HCT116 (cell line): ENCODE measurements at regions not wholly inside any gene's neighbourhood (a gene's known extent, or its start where the extent isn't known, plus 50 kb on each side); places are given as distances from the start of the nearest gene placed in this dataset.

ENCODE experiments used
- ATAC-seq: fragments of 200-7000 bp; cut with Tn5 transposase; 2 replicates; pipeline ENCODE4 v1.9.1; 2020; ENCODE audit warnings: mild to moderate bottlenecking, moderate library complexity
- BruUV-seq: library from RNA; stranded (reverse); fragments of 400-500 nt; replicated peaks from 2 replicates; lab custom pipeline; 2021; lab: Mats Ljungman, UMichigan
- CTCF ChIA-PET: fragments of 300-600 bp; sonication (Branson Sonifier 250); formaldehyde crosslinking; loops from one replicate; lab custom pipeline; 2021; ENCODE audit warnings: antibody characterized with exemption; lab: Charles Lee
- POLR2A ChIA-PET: fragments of 300-600, 350-600 bp; sonication (Branson Sonifier 250); formaldehyde crosslinking; loops from one replicate; lab custom pipeline; 2021; ENCODE audit warnings: antibody characterized with exemption; lab: Charles Lee
- RAD21 ChIA-PET, 2 experiments: fragments of 300-600 bp; sonication (Branson Sonifier 250); formaldehyde crosslinking; loops; one replicate each; lab custom pipeline; 2023; ENCODE audit warnings: low total read pairs in 2 of 2; ENCODE audit not compliant: uncharacterized antibody in 2 of 2, unreplicated experiment in 2 of 2, low non-redundant PET in 1 of 2; lab: Charles Lee
- DNase-seq: peaks from one replicate; pipeline ENCODE4 v3.0.0-alpha.2; 2010; ENCODE audit warnings: low read depth, low spot score
- H2AFZ ChIP-seq: fragments of 200-600 bp; shearing (Covaris generic), sonication (generic); 2 replicates; pipeline ENCODE4 v1.6.1; 2017; ENCODE audit warnings: low read depth, mixed run types, mixed read lengths, antibody characterized with exemption, low read length; ENCODE audit not compliant: poor library complexity, severe bottlenecking
- H3K27ac ChIP-seq: 2 replicates; pipeline ENCODE4 v1.5.1; 2012; ENCODE audit warnings: low read depth, low read length
- H3K27me3 ChIP-seq: fragments of 200-600 bp; sonication (generic); 2 replicates; pipeline ENCODE4 v1.6.1; 2016; ENCODE audit warnings: mixed run types, low read length, mixed read lengths; ENCODE audit not compliant: insufficient read depth
- H3K36me3 ChIP-seq, 2 experiments: fragments of 200-500 bp in 1 of 2; fragments of 200-600 bp in 1 of 2; sonication (Bioruptor generic) in 1 of 2; sonication (generic) in 1 of 2; 2 replicates each; pipeline versions ENCODE4 v1.5.1 to v1.6.1; 2014 to 2016; ENCODE audit warnings: low read length in 2 of 2, inconsistent platforms in 1 of 2, mixed read lengths in 1 of 2, mixed run types in 1 of 2; ENCODE audit not compliant: insufficient read depth in 2 of 2, control insufficient read depth in 1 of 2
- H3K4me1 ChIP-seq, 2 experiments: fragments of 200-600 bp in 1 of 2; sonication (generic) in 1 of 2; 2 replicates each; pipeline versions ENCODE4 v1.5.1 to v1.6.1; 2012 to 2017; ENCODE audit warnings: low read length in 2 of 2, inconsistent platforms in 1 of 2, mild to moderate bottlenecking in 1 of 2, mixed read lengths in 1 of 2, mixed run types in 1 of 2, moderate library complexity in 1 of 2; ENCODE audit not compliant: insufficient read depth in 2 of 2, control insufficient read depth in 1 of 2
- H3K4me2 ChIP-seq: fragments of 200-600 bp; sonication (generic); 2 replicates; pipeline ENCODE4 v1.6.1; 2017; ENCODE audit warnings: mixed run types, low read length, mixed read lengths
- H3K4me3 ChIP-seq, 2 experiments: fragments of 200-600 bp in 1 of 2; sonication (generic) in 1 of 2; replicated peaks in 1 of 2; 2 replicates each; pipeline ENCODE4 v1.5.1; 2011 to 2016; ENCODE audit warnings: low read length in 2 of 2, control low read depth in 1 of 2, low read depth in 1 of 2, mild to moderate bottlenecking in 1 of 2, mixed read lengths in 1 of 2, mixed run types in 1 of 2
- H3K79me2 ChIP-seq: fragments of 200-600 bp; sonication (generic); 2 replicates; pipeline ENCODE4 v1.6.1; 2017; ENCODE audit warnings: mild to moderate bottlenecking, mixed run types, low read length, moderate library complexity, mixed read lengths; ENCODE audit not compliant: insufficient read depth
- H3K9ac ChIP-seq: fragments of 200-600 bp; sonication (generic); 2 replicates; pipeline ENCODE4 v1.6.1; 2016; ENCODE audit warnings: low read length, mixed read lengths
- H3K9me2 ChIP-seq: fragments of 200-600 bp; sonication (generic), shearing (Covaris generic); 2 replicates; pipeline ENCODE4 v1.6.1; 2017; ENCODE audit warnings: mixed run types, mild to moderate bottlenecking, moderate library complexity; ENCODE audit not compliant: insufficient read depth
- H3K9me3 ChIP-seq, 2 experiments: fragments of 200-500 bp in 1 of 2; fragments of 200-600 bp in 1 of 2; sonication (Bioruptor generic) in 1 of 2; sonication (generic) in 1 of 2; 2 replicates each; pipeline ENCODE4 v1.6.1; 2014 to 2017; ENCODE audit warnings: low read length in 2 of 2, mixed read lengths in 2 of 2, inconsistent platforms in 1 of 2, low read depth in 1 of 2, mild to moderate bottlenecking in 1 of 2, mixed run types in 1 of 2, moderate library complexity in 1 of 2; ENCODE audit not compliant: control insufficient read depth in 1 of 2, insufficient read depth in 1 of 2
- H4K20me1 ChIP-seq: fragments of 200-600 bp; sonication (generic), shearing (Covaris generic); 2 replicates; pipeline ENCODE4 v1.6.1; 2017; ENCODE audit warnings: mixed run types, mild to moderate bottlenecking, moderate library complexity; ENCODE audit not compliant: insufficient read depth
- CBX3 ChIP-seq: IDR thresholded peaks from 2 replicates; pipeline ENCODE4 v1.6.1; 2012; ENCODE audit warnings: low read depth
- CEBPB ChIP-seq: IDR thresholded peaks from 2 replicates; pipeline ENCODE4 v1.6.1; 2012; ENCODE audit warnings: low read depth
- EGR1 ChIP-seq: IDR thresholded peaks from 2 replicates; pipeline ENCODE4 v1.6.1; 2012; ENCODE audit warnings: low read depth
- ELF1 ChIP-seq: IDR thresholded peaks from 2 replicates; pipeline ENCODE4 v1.6.1; 2012; ENCODE audit warnings: low read depth, borderline replicate concordance
- EZH2 ChIP-seq: fragments of 200-600 bp; sonication (generic); IDR thresholded peaks from 2 replicates; pipeline ENCODE4 v1.6.1; 2017; ENCODE audit warnings: antibody characterized with exemption, mixed run types
- EZH2phosphoT487 ChIP-seq: fragments of 200-600 bp; IDR thresholded peaks from 2 replicates; pipeline ENCODE4 v1.6.1; 2018; ENCODE audit warnings: antibody characterized with exemption, borderline replicate concordance
- FOSL1 ChIP-seq: IDR thresholded peaks from 2 replicates; pipeline ENCODE4 v1.6.1; 2012; ENCODE audit warnings: low read depth
- JUND ChIP-seq: IDR thresholded peaks from 2 replicates; pipeline ENCODE4 v1.6.1; 2012
- POLR2A ChIP-seq: IDR thresholded peaks from 2 replicates; pipeline ENCODE4 v1.7.0; 2011; ENCODE audit warnings: borderline replicate concordance; ENCODE audit not compliant: insufficient read depth, insufficient read length; ENCODE audit errors: extremely low read depth
- RAD21 ChIP-seq: IDR thresholded peaks from 2 replicates; pipeline ENCODE4 v1.6.1; 2012; ENCODE audit warnings: low read depth, mild to moderate bottlenecking
- SP1 ChIP-seq: IDR thresholded peaks from 2 replicates; pipeline ENCODE4 v1.6.1; 2012; ENCODE audit warnings: low read depth
- YY1 ChIP-seq: IDR thresholded peaks from 2 replicates; pipeline ENCODE4 v1.6.1; 2011; ENCODE audit warnings: low read length, low read depth, moderate library complexity, mild to moderate bottlenecking; ENCODE audit not compliant: insufficient replicate concordance; ENCODE audit errors: extremely low read depth
- ZFX ChIP-seq: fragments of 450-650 bp; IDR thresholded peaks from 2 replicates; pipeline ENCODE4 v1.6.1; 2017
- ZNF274 ChIP-seq: fragments of 200-500 bp; sonication (Bioruptor generic); IDR thresholded peaks from 2 replicates; pipeline ENCODE4 v1.6.1; 2014; ENCODE audit warnings: mild to moderate bottlenecking, low read depth, low read length, inconsistent platforms
- intact Hi-C: fragments of 100-400 bp; cut with micrococcal nuclease; formaldehyde crosslinking; loops from 2 replicates; pipeline ENCODE4 v1.10.0; 2022
- TF ChIP-seq, protein P1 (sequence below): IDR thresholded peaks from 2 replicates; pipeline ENCODE4 v1.6.1; 2011; ENCODE audit warnings: mild to moderate bottlenecking, low read length, moderate library complexity; ENCODE audit not compliant: insufficient replicate concordance; ENCODE audit errors: extremely low read depth
- TF ChIP-seq, protein P2 (sequence below): IDR thresholded peaks from 2 replicates; pipeline ENCODE4 v1.6.1; 2012
- TF ChIP-seq, protein P3 (sequence below), 3 experiments: fragments of 200-600 bp in 1 of 3; sonication (generic) in 1 of 3; IDR thresholded peaks in 2 of 3; conservative IDR thresholded peaks in 1 of 3; 2 replicates each; pipeline ENCODE4 v1.5.1; 2012 to 2017; ENCODE audit warnings: low read depth in 2 of 3, low read length in 2 of 3, antibody characterized with exemption in 1 of 3, borderline replicate concordance in 1 of 3, control low read depth in 1 of 3, mild to moderate bottlenecking in 1 of 3, mixed read lengths in 1 of 3, mixed run types in 1 of 3, moderate library complexity in 1 of 3; ENCODE audit not compliant: insufficient read depth in 1 of 3
- TF ChIP-seq, protein P4 (sequence below): IDR thresholded peaks from 2 replicates; pipeline ENCODE4 v1.6.1; 2012; ENCODE audit warnings: low read depth

DNA sequence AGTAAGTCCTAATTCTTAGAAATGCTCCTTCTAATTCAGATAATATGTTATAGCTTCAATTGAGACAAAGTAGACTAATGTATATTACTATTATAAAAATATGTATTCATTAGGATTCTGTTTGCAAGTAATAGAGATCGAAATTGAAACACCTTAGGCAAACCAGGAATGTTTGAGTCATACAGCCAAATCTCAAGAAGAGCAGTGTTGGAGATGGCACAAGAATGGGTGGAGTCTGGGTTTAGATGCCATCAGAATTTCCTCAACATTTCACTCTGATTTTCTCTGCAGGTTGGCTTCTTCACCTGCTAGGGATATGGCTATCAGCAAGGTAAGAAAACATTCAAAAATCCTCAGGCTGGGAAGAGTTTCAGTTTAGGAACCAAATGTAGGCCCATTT lies 405.4 kb downstream of the CCDC85A start:
- intact Hi-C loops = no loop called here
- CTCF ChIA-PET = interaction anchor here (0.6 kb wide), 1 partner anchor 139 kb away, joined by 3 read pairs; no protein-coding TSS in a partner anchor
- POLR2A ChIA-PET = no interaction called here

More for the DNA sequence above, 405.4 kb downstream of the CCDC85A start:
- Histone ChIP-seq H3K27ac (no peak overlapping the region), H3K4me3 (no peak overlapping the region), H3K9ac (no peak overlapping the region), H2AFZ (no peak overlapping the region), H3K9me3 (no peaks in the 10 kb centered on the region)
- no peak for ATAC-seq
- TF ChIP-seq EGR1 (no peak), YY1 (no peak), JUND (no peak), CBX3 (no peak), RAD21 (no peak), ELF1 (no peak), EZH2 (no peak), EZH2phosphoT487 (no peak), SP1 (no peak), ZNF274 (no peak), ZFX (no peak), POLR2A (no peak), FOSL1 (no peak), CEBPB (no peak)
- TF ChIP-seq, protein P1, sequence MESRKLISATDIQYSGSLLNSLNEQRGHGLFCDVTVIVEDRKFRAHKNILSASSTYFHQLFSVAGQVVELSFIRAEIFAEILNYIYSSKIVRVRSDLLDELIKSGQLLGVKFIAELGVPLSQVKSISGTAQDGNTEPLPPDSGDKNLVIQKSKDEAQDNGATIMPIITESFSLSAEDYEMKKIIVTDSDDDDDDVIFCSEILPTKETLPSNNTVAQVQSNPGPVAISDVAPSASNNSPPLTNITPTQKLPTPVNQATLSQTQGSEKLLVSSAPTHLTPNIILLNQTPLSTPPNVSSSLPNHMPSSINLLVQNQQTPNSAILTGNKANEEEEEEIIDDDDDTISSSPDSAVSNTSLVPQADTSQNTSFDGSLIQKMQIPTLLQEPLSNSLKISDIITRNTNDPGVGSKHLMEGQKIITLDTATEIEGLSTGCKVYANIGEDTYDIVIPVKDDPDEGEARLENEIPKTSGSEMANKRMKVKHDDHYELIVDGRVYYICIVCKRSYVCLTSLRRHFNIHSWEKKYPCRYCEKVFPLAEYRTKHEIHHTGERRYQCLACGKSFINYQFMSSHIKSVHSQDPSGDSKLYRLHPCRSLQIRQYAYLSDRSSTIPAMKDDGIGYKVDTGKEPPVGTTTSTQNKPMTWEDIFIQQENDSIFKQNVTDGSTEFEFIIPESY = no peak
- TF ChIP-seq, protein P2, sequence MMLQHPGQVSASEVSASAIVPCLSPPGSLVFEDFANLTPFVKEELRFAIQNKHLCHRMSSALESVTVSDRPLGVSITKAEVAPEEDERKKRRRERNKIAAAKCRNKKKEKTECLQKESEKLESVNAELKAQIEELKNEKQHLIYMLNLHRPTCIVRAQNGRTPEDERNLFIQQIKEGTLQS = no peak
- TF ChIP-seq, protein P3, sequence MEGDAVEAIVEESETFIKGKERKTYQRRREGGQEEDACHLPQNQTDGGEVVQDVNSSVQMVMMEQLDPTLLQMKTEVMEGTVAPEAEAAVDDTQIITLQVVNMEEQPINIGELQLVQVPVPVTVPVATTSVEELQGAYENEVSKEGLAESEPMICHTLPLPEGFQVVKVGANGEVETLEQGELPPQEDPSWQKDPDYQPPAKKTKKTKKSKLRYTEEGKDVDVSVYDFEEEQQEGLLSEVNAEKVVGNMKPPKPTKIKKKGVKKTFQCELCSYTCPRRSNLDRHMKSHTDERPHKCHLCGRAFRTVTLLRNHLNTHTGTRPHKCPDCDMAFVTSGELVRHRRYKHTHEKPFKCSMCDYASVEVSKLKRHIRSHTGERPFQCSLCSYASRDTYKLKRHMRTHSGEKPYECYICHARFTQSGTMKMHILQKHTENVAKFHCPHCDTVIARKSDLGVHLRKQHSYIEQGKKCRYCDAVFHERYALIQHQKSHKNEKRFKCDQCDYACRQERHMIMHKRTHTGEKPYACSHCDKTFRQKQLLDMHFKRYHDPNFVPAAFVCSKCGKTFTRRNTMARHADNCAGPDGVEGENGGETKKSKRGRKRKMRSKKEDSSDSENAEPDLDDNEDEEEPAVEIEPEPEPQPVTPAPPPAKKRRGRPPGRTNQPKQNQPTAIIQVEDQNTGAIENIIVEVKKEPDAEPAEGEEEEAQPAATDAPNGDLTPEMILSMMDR (IDR thresholded peaks at IDR 0.05 in 2 of 3, conservative IDR thresholded peaks at IDR 0.05 in 1 of 3; ENCODE audit: borderline replicate concordance in 1 of 3, insufficient read depth in 1 of 3, low read depth in 2 of 3, low read length in 2 of 3) = no peak
- TF ChIP-seq, protein P4, sequence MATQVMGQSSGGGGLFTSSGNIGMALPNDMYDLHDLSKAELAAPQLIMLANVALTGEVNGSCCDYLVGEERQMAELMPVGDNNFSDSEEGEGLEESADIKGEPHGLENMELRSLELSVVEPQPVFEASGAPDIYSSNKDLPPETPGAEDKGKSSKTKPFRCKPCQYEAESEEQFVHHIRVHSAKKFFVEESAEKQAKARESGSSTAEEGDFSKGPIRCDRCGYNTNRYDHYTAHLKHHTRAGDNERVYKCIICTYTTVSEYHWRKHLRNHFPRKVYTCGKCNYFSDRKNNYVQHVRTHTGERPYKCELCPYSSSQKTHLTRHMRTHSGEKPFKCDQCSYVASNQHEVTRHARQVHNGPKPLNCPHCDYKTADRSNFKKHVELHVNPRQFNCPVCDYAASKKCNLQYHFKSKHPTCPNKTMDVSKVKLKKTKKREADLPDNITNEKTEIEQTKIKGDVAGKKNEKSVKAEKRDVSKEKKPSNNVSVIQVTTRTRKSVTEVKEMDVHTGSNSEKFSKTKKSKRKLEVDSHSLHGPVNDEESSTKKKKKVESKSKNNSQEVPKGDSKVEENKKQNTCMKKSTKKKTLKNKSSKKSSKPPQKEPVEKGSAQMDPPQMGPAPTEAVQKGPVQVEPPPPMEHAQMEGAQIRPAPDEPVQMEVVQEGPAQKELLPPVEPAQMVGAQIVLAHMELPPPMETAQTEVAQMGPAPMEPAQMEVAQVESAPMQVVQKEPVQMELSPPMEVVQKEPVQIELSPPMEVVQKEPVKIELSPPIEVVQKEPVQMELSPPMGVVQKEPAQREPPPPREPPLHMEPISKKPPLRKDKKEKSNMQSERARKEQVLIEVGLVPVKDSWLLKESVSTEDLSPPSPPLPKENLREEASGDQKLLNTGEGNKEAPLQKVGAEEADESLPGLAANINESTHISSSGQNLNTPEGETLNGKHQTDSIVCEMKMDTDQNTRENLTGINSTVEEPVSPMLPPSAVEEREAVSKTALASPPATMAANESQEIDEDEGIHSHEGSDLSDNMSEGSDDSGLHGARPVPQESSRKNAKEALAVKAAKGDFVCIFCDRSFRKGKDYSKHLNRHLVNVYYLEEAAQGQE = no peak
- TF ChIP-seq, all 23 proteins: peak for 0
- no peaks in the 10 kb centered on the region for H3K4me1 ChIP-seq
- DNase-seq = no peak
- H3K27me3 ChIP-seq = no peaks in the 10 kb centered on the region
- no peaks in the 10 kb centered on the region for H3K36me3 ChIP-seq
- RAD21 ChIA-PET = no interaction called here
- H3K9me2 ChIP-seq = no peaks in the 10 kb centered on the region
- no peaks in the 10 kb centered on the region for H4K20me1 ChIP-seq
- no peak overlapping the region for H3K4me2 ChIP-seq
- BruUV-seq = no TSS peak
- H3K79me2 ChIP-seq = no peaks in the 10 kb centered on the region
